ENCODE measurements at regions not wholly inside any gene's neighbourhood (a gene's known extent, or its start where the extent isn't known, plus 50 kb on each side); places are given as distances from the start of the nearest gene placed in this dataset.
A peak's percentile ranks its signal among the peaks of the same experiment; 100 is the strongest.

GRCh38 chr18:21162786-21163185 is 51.2 kb upstream of the ROCK1 start:
- no peak for DNase-seq (ENCODE audit: low spot score)

- DNase-seq (ENCODE audit: low spot score) = peak; percentile 78
Measured at GRCh38 chr18:21163647-21164547, 52.3 kb upstream of the ROCK1 start.

- peak; percentile 31 for DNase-seq (ENCODE audit: low spot score)
Measured at GRCh38 chr18:21164548-21165095, 53.0 kb upstream of the ROCK1 start.

- no peak for DNase-seq (ENCODE audit: low spot score)
Measured at GRCh38 chr18:21167641-21168377, 56.2 kb upstream of the ROCK1 start.

- no peak for DNase-seq (ENCODE audit: low spot score)
Measured at GRCh38 chr18:21168880-21169279, 57.3 kb upstream of the ROCK1 start.

GRCh38 chr18:21177822-21178221 is 64.2 kb upstream of the GREB1L start:
- DNase-seq (ENCODE audit: low spot score) = no peak

GRCh38 chr18:21179590-21180220 is 62.3 kb upstream of the GREB1L start:
- DNase-seq (ENCODE audit: low spot score) = peak; percentile 70

GRCh38 chr18:21180588-21180987 is 61.4 kb upstream of the GREB1L start:
- DNase-seq (ENCODE audit: low spot score) = no peak

- DNase-seq (ENCODE audit: low spot score) = no peak
Measured at GRCh38 chr18:21181766-21182165, 60.3 kb upstream of the GREB1L start.

- DNase-seq (ENCODE audit: low spot score) = no peak
Measured at GRCh38 chr18:21183670-21184069, 58.4 kb upstream of the GREB1L start.

- no peak for DNase-seq (ENCODE audit: low spot score)
Measured at GRCh38 chr18:21184396-21184996, 57.5 kb upstream of the GREB1L start.

- no peak for DNase-seq (ENCODE audit: low spot score)
Measured at GRCh38 chr18:21187886-21188285, 54.1 kb upstream of the GREB1L start.

- DNase-seq (ENCODE audit: low spot score) = peak; percentile 83
Measured at GRCh38 chr18:21191596-21192307, 50.3 kb upstream of the GREB1L start.

Data from AG08395 (cell line).